ENCODE measurements at regions not wholly inside any gene's neighbourhood (a gene's known extent, or its start where the extent isn't known, plus 50 kb on each side); places are given as distances from the start of the nearest gene placed in this dataset.

DNA sequence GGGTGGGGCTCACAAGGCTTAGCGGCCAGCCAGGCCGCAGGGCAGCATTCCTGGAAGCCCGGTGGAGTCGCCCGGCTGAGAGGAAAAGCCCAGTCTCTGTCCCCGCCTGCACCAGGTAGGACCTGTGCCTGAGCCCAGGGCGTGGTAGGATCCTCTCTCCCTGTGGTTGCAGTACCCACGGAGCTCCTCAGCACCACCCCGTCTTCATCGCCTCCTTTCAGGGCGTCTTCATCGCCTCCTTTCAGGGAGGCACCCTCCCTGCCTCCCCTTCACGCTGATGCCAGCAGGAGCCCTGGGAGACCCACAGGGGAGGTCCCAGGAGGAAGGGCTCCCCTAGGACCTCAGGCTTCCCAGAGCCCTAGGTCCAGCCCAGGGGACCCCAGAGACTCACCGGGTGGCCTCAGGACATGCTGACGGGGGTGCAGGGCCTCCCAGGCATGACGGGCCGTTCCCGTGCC, 53.3 kb upstream of the NOTCH1 start:
- H2BK5ac ChIP-seq (ENCODE audit: low read depth, low read length) = peak overlapping the region; percentile 95; the same call in 1 of the 2 replicates
- no peak overlapping the region for H3K14ac ChIP-seq (ENCODE audit: insufficient read length)
- no peak overlapping the region for H4K5ac ChIP-seq (ENCODE audit: insufficient read length, low read depth, low read length)
- peak overlapping the region; percentile 72; the same call in 1 of the 2 replicates for H2BK15ac ChIP-seq (ENCODE audit: low read length)
- no peak for DNase-seq (ENCODE audit: low read depth in 1 of 2, low spot score in 2 of 2)
- no peaks in the 10 kb centered on the region; a peak in 1 of 4 replicates for H3K9me3 ChIP-seq (ENCODE audit: insufficient read depth in 2 of 2, low read depth in 1 of 2, low read length in 1 of 2)
- peak overlapping the region; percentile 83; the same call in 1 of the 2 replicates for H3K18ac ChIP-seq (ENCODE audit: extremely low read depth, low read length)
- H3K36me3 ChIP-seq (ENCODE audit: control insufficient read depth in 2 of 4, insufficient read depth in 4 of 4, low read length in 3 of 4) = no peaks in the 10 kb centered on the region
- 84% methylated on average over 13 of the region's 18 CpGs; no CpG with 5 or more reads in 1 of the 2 experiments for WGBS, 2 experiments (ENCODE audit: extremely low coverage in 1 of 2, insufficient coverage in 1 of 2, insufficient read length in 1 of 2, insufficient replicate concordance in 2 of 2, low coverage in 1 of 2, low lambda C conversion rate in 2 of 2, missing lambda C conversion rate in 1 of 2)
- H3K27ac ChIP-seq (ENCODE audit: low read depth, low read length) = no peak overlapping the region
- H3K79me1 ChIP-seq (ENCODE audit: low read depth, low read length) = no peaks in the 10 kb centered on the region
- H3K56ac ChIP-seq (replicated peaks; ENCODE audit: insufficient read length, low read depth, low read length) = no peak overlapping the region
- H3K4me2 ChIP-seq (ENCODE audit: insufficient read depth in 1 of 2, low read depth in 2 of 2, low read length in 2 of 2) = no peak overlapping the region
- no peaks in the 10 kb centered on the region for H3K79me2 ChIP-seq (ENCODE audit: control insufficient read depth in 1 of 2, insufficient read depth in 2 of 2, low read length in 2 of 2)
- POLR2A ChIA-PET (ENCODE audit: partially characterized antibody) = no interaction called here
- no peak overlapping the region for H3K9ac ChIP-seq (replicated peaks in 1 of 4; ENCODE audit: extremely low read depth in 1 of 4, low read depth in 3 of 4, low read length in 3 of 4)
- no peaks in the 10 kb centered on the region for H3K27me3 ChIP-seq (replicated peaks in 1 of 4; ENCODE audit: control insufficient read depth in 3 of 4, extremely low read depth in 1 of 4, insufficient read depth in 3 of 4, low read length in 3 of 4)
- peak overlapping the region; percentile 86; the same call in 1 of the 2 replicates for H2BK20ac ChIP-seq (ENCODE audit: low read length)
- H4K91ac ChIP-seq (replicated peaks; ENCODE audit: insufficient read length, low read length) = peak overlapping the region; percentile 91
- H3K4me3 ChIP-seq (ENCODE audit: extremely low read depth in 1 of 4, insufficient read depth in 2 of 4, low read depth in 3 of 4, low read length in 4 of 4) = no peak overlapping the region
- H3K4me1 ChIP-seq (replicated peaks in 1 of 4; ENCODE audit: control insufficient read depth in 3 of 4, insufficient read depth in 4 of 4, low read length in 3 of 4) = peaks cover 0 to 16% (median 9%) of the 10 kb centered on the region in 4 experiments; a peak in 5 of 7 replicates
- peak overlapping the region; percentile 65; the same call in 1 of the 2 replicates for H2AK5ac ChIP-seq (ENCODE audit: low read depth, low read length)
- H2BK120ac ChIP-seq (replicated peaks; ENCODE audit: low read depth, low read length) = peak overlapping the region; percentile 69
- no peak for FAIRE-seq
- H2AFZ ChIP-seq (ENCODE audit: low read length) = no peak overlapping the region
- CTCF ChIA-PET (ENCODE audit: partially characterized antibody) = interaction anchor here (0.6 to 1.1 kb wide), 2 partner anchors 77 to 140 kb away, joined by 3 read pairs; no protein-coding TSS in a partner anchor
- H3K4ac ChIP-seq (replicated peaks; ENCODE audit: insufficient read length, low read depth, low read length) = peak overlapping the region; percentile 74
- no peak overlapping the region for H3K23ac ChIP-seq (ENCODE audit: insufficient read length)
- no peak overlapping the region for H4K8ac ChIP-seq (ENCODE audit: extremely low read depth, insufficient read depth, low read length)
- peak overlapping the region; percentile 87; the same call in 1 of the 2 replicates for H2BK12ac ChIP-seq (ENCODE audit: low read depth, low read length)
- no peaks in the 10 kb centered on the region for H3K23me2 ChIP-seq (ENCODE audit: low read depth, low read length)
- H4K20me1 ChIP-seq (replicated peaks in 1 of 2; ENCODE audit: control insufficient read depth in 1 of 2, insufficient read depth in 2 of 2, low read length in 2 of 2) = peaks cover 0 to 2% of the 10 kb centered on the region in 2 experiments
- TF ChIP-seq NANOG (IDR thresholded peaks at IDR 0.05; ENCODE audit: insufficient read depth, low read depth, low read length, poor library complexity, severe bottlenecking) (no peak), SAP30 (IDR thresholded peaks at IDR 0.05; ENCODE audit: insufficient read depth, insufficient replicate concordance, low read length) (no peak), YY1 (IDR thresholded peaks at IDR 0.05; ENCODE audit: low read depth, low read length) (no peak), TBP (IDR thresholded peaks at IDR 0.05; ENCODE audit: low read depth, low read length) (no peak), TAF7 (optimal IDR thresholded peaks at IDR 0.05; ENCODE audit: borderline replicate concordance, low read depth, low read length) (no peak), CREB1 (IDR thresholded peaks at IDR 0.05) (no peak)
- TF ChIP-seq, protein P1, sequence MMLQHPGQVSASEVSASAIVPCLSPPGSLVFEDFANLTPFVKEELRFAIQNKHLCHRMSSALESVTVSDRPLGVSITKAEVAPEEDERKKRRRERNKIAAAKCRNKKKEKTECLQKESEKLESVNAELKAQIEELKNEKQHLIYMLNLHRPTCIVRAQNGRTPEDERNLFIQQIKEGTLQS (IDR thresholded peaks at IDR 0.05; ENCODE audit: insufficient read depth, low read depth, low read length) = no peak
